ENCODE measurements at regions not wholly inside any gene's neighbourhood (a gene's known extent, or its start where the extent isn't known, plus 50 kb on each side); places are given as distances from the start of the nearest gene placed in this dataset.
A peak's percentile ranks its signal among the peaks of the same experiment; 100 is the strongest.
"Not testable (repeated sequence)": the region's sequence is repeated elsewhere in the genome, so short reads cannot be mapped to it uniquely, and the experiment has no call there.

DNA sequence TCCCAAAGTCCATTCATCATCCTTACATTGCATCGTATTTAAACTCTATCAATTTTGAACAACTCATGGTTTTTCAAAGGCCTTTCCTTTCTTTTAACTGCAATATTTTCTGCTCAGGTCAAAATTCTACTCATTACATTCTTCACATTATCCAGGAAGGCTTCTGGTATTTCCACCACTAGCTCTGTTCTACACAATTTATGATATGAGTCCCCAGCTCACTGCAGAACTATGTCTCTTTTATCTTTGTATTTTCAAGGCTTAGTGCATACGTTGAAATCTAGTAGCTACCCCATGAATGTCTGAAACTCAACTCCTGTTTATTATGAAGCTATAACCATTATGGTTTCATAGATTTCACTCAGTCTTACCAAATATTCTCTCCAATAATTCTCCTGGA, 282.9 kb downstream of the DUSP6 start:
- no peak for DNase-seq (ENCODE audit: low read depth in 2 of 2)

DNA sequence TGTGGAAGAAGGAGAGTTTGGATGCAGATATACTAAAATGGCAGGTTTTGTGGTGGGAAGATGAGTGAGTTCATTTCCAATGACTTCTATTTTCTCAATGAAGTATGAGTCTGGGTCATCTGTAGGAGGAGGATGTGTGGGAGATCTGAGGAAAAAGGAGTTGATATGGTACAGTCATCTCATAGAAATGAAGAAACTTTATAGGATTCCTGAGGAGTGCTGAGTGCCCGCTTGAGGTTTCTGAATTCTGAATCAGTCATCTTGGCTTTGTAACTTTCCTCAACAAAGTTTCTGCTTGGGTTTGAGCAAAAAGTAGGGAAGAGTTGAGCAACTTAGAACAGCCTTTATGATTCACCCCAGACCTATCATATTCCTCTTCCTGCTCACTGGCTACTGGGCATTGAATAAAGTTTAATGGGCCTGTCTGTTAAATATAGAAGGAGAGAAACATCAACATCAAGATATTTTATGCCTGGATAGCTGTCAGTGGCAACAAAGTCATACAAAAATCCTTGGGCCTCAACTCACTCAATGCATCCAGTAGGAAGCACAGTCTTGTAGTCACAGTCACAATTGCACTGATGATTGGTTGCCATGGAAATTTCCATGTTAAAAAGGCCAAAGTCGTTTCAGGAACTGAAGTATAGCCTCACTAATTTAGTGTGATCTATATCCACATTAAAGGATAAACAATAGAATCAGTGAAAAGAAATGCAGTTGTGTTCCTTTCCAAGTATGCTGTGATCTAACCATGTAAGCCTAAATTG, 284.7 kb downstream of the DUSP6 start:
- DNase-seq (ENCODE audit: low read depth in 2 of 2), result no peak

DNA sequence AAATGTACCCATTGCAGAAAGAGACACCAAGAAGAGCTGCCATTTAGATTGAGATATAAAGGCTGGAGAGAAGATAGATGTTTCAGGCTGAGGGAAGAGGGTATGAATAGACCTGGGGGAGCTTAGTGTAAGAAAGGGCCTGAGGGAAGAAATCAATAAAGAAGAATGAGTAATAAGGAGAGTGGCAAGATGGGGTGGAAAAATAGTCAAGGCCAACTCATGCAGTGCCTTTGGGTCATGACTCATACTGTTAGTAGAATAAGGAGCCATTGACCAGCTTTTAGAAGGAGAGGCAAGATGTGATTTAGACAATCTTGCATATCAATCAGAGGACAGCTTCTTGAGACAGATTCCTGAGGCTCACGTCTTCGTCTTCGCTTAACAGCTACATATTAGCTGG, 287.5 kb downstream of the DUSP6 start:
- no peak for DNase-seq (ENCODE audit: low read depth in 2 of 2)

DNA sequence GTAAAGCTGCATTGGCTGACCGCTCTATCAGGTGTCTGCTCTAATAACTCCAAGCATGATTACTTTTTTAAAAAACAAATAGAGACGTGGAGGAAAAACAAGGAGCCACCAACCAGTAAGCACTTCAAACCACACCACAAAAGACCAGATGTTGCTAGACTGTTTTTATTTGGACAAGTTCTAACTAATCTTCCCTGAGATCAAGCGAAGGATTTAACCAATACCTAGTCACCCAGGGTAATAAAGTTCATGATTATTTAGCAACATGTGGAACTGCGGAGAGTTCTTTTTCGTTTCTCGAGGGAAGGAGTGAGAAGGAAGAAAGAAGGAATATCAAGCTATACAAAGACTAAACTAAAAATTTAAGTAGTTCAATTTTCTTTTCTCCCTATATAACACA, 288.1 kb downstream of the DUSP6 start:
- no peak for DNase-seq (ENCODE audit: low read depth in 2 of 2)

DNA sequence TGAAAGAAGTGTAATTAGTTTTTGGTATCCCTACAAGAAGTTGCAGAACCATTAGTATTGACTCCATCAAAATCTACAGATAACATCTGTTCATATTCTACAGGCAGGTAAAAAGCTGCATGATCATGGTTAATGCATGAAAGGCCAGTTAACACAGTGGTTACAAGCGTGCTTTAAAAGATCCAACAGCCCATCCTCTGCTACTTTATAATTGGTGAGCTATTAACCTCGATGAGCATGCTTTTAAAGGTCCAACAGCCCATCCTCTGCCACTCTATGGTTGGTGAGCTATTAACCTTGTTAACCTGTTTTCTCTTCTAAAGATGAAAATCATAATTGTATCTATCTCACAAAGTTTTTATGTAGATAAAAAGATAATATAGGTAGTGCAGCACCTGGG, 289.3 kb downstream of the DUSP6 start:
- DNase-seq (ENCODE audit: low read depth in 2 of 2), result no peak

DNA sequence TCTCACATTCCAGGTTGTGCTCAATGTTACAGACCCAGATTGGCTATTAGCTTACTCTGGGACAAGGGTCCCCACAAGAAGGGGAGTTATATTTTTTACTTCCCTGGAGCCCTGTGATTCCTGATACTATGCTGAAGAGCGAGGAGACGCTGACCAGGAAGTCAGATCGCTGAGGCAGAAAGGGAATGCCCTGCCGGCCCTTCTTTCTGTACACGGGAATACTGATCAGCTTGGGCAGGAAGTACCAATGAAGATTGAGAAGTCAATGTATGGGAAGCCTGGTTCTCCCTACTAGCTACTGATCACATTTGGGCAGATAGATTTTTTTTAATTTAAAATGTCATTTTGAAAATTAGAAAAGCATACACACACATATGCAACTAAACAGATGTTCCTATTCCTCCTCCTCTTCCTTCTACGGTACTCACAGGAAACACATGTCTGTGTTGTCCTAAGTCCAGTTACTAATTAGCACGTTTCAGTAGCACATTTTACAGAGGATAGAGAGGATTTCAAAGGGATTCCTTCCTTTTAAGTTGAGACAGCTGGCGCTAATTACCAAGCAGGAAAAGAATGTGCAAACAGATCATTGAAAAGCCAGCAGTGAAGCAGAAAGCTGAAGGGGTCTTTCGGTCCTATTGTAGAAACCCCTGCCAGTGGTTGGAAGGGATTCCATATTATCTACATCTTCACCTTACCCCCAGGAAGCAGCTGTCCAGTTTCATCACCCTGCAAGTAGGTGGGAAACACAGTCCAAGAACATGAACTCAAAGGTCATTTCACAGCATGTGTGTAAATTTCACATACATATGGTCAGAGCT, 292.4 kb downstream of the DUSP6 start:
- no peak for DNase-seq (ENCODE audit: low read depth in 2 of 2)

DNA sequence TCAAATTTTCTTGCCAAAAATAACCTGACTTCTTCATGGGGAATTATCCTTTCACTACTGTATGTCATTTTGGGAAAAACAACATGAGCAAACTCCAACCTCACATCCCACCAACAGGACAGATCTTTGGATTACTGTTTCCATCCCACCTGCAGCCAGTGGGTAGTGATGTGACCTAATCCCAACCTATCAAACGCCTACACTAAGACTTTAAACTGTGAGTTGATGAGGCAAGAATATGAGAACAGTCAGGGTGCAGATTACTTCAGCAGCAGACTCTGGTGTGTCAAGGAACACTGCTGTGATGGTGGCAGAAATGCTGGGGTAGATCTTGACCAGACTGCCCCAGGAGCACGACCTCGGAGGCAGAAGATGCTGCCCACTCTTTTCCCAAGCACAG, 293.2 kb downstream of the DUSP6 start:
- no peak for DNase-seq (ENCODE audit: low read depth in 2 of 2)

DNA sequence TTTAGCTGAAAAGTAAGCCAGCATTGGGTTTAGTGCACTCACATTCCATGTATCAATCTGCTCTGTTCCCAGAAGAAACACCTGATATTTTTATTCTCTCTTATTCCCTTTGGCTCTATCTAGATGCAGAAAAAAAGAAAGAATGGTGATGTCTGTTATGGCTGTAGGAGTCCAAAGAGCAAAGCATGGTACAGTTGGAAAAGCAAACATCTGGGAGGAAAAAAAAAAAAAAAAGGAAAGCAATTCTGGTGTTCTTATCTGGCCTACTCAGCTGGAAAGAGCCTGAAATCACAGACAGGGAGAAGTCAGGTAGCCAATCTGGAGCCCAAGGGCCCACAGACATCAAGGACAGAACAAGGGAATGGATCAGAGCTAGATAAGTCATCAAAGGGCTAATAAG, 293.9 kb downstream of the DUSP6 start:
- no peak for DNase-seq (ENCODE audit: low read depth in 2 of 2)

DNA sequence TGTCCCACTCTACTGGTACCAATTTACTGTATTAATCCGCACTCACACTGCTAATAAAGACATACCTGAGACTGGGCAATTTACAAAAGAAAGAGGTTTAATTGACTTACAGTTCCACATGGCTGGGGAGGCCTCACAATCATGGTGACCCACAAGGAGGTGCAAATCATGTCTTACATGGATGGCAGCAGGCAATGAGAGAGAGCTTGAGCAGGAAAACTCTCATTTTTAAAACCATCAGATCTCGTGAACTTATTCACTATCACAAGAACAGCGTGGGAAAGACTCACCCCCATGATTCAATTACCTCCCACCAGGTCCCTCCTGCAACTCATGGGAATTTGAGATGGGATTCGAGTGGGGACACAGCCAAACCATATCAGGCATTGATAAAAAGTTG, 298.5 kb downstream of the DUSP6 start:
- not testable (repeated sequence) for DNase-seq (ENCODE audit: low read depth in 2 of 2)

DNA sequence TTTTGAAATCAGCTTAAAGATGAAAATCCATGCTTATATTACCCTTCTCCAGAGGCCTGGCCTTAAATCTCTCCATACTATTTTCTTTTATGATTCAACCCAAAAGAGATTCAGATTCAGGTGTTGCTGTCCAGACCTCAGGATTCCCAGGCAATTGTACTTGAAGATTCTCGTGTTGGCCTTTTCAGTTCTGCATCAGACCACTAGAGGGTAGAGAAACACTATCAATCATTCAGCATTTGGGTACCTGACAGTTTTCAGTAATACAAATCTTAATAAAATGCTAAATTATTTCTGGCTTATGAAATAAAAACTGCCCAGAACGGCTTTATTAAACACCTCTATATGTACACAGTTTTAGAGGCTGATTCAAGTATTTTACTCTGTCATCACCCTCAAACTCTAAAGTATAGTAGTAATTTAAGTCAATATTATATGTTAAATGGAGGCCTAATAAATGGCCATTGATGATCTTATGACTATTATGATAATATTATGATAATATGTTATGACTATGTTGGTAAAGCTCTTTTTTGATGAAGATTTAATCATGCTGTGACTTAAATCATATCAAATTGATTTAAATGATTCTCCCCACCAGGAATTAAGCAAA, 301.1 kb downstream of the DUSP6 start:
- DNase-seq (ENCODE audit: low read depth in 2 of 2), result peak; percentile 70 to 85

DNA sequence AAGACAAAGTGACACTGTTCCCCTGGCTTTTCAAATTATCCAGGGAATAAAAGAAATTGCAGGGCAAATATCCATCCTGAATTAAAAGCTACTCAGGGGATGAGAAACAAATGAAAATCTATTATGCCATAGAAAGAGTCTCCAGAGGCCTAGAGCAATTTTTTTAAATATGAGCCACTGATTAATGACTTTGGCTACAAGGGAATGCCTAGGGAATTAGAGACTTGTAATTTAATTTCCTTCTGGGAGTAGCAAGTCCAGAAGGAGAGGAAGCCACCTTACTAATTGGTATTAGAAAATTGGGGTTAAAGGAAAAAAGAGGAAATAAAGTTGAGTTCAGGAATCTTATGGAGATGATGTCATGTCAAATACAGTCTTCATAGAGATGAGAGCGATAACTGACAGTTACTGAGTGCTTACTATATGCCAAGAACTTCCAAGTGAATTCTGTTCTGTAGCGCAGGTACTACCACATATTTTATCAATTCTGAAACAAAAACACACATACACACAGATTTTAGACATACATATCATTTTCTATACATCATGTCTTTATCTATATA, 304.4 kb downstream of the DUSP6 start:
- no peak for DNase-seq (ENCODE audit: low read depth in 2 of 2)

DNA sequence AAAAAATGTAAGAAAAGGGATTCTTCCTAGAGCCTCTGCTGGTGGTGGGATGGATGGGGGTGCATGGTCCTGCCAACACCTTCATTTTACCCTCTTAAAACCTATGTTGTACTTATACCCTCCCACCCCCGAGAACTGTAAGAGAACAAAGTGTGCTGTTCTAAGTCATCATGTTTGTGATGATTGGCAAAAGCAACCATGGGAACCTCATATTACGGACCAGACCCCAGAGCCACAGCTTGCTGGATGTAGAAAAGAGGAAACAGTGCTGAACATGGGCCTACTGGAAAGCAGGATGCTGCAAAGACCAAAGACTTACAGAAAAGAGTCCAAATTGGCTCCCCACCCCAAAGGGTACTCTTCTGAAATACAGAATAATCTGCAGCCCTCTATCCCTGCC, 311.2 kb downstream of the DUSP6 start:
- no peak for DNase-seq (ENCODE audit: low read depth in 2 of 2)

DNA sequence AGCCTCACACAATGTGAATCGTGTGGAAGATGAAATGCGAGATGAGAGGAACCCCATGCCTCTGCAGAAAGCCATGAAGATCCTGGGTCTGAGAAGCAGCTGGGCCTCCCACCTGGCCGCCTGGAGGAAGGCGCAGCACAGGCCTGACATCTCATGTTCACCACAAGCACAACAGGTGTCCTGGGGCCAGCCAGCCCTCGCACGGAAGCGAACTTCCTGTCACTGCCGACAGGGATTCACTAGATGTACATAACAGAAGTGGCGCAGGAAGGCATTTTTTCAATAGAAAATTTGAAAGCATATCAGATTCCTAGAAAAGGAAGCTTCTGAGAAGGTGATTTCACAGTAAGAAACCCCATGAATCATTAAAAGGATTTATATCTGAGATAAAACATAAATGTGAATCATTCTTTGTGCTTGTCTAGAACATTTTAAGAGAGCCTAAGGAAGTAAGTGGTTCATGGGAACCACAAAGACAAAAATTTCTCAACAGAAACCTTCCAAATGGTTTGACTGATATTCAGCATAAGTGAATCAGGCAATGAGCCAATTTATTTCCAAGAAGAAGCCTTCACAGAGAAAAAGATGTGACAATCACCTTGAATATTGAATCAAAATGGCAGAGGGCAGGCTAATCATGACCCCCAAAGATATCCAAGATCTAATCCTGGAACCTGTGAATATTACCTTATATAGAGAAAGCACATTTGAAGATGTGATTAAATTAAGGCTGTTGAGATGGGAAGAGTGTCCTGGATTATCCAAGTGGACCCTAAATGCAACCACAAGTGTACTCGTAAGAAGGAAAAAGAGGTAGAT, 311.9 kb downstream of the DUSP6 start:
- DNase-seq (ENCODE audit: low read depth in 2 of 2), result peak in 1 of 2 donors; percentile 24

DNA sequence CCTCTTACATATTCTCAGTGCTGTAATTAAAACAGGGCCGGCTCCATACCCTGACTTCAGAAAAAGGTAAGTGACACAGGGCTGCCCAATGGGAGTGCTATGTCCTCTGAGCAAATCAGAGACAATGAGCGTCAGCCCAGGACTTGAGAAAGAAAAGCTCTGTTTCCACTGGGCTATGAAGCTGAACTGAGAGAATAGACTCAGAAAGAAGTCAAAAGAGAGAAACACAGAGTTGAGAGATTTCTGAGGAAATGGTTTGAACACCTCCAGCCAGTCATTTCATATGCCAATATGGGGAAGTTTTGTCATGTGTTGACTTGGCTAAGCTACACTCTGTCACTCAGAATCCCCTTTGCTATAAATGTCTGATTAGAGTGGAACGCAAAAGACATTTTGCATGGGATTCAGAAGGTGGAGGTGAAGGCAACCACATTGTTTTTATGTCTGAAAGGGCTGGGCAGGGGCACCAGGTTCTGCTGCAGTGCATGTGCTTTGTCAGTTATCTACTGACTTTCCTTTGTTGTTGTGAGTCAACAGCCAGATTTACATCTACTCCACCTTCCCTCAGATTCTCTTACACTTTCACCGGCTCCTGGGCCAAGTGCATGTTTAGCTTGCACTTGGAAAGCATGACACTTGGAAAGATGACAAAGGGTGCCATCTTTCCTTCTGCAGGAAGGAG, 313.3 kb downstream of the DUSP6 start:
- no peak for DNase-seq (ENCODE audit: low read depth in 2 of 2)

DNA sequence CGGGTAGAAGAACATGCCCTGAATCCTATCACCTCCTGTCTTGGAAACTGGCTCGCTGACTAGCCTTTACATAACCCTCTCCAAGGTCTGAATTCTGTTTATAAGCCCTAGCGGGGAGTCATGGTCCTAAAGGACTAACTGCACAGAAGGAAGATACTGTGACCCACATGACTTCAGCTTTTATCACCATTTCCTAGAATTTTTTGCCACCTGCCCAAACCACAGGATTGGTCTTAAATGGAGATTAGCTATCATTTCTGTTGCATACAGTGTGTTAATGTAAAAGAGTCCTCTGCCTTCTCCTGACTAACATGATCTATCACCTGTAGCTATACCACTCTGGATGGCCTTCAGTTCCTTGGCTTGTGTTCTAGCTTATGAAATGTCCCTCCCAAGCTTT, 319.2 kb downstream of the DUSP6 start:
- no peak for DNase-seq (ENCODE audit: low read depth in 2 of 2)

DNA sequence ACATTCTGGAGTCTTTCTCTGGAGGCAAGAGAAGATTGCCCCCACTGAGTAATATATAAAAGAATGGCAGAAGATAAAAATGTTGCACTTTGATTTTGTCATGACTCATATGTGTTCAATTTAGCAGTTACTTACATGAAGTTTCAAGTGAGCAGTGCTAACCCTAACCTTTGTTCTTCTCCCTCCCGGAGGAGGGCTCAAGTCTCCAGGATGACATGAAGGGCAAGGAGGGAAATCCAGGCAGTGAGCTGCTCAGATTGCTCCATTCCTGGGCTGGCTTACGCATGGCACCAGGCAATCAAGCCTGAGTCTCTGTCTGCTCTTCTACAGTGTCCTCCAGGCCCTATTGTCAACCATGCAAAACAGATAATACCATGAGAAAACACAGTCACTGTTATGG, 322.3 kb downstream of the DUSP6 start:
- DNase-seq (ENCODE audit: low read depth in 2 of 2), result no peak

DNA sequence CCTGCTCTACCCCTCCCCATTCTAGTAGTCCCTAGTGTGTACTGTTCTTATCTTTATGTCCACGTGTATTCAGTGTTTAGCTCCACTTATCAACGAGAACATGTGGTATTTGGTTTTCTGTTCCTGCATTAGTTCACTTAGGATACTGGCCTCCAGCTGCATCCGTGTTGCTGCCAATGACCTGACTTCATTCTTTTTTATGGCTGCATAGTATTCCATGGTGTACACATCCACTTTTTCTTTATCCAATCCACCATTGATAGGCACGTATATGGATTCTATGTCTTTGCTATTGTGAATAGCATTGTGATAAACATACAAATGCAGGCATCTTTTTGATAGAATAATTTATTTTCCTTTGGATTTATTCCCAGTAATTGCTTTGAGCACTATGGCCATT, 327.7 kb downstream of the DUSP6 start:
- no peak for DNase-seq (ENCODE audit: low read depth in 2 of 2)

DNA sequence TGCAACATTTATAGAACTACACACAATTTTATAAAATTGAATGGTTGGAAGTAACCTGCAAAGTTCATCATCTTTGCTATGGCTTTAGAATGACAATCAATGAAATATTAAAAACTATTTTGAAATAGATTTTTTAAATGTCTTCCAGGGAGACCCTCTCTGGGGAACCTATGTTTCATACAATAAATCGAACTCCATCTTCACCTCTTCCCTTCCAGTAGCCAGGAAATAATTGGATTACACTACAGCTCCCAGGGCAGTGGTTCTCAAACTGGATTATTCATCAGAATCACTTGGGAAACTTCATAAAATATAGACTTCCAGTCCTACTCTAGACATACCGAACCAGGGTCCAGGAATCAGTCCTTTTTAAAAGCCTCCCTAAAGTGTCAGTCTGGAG, 328.4 kb downstream of the DUSP6 start:
- DNase-seq (ENCODE audit: low read depth in 2 of 2), result no peak

DNA sequence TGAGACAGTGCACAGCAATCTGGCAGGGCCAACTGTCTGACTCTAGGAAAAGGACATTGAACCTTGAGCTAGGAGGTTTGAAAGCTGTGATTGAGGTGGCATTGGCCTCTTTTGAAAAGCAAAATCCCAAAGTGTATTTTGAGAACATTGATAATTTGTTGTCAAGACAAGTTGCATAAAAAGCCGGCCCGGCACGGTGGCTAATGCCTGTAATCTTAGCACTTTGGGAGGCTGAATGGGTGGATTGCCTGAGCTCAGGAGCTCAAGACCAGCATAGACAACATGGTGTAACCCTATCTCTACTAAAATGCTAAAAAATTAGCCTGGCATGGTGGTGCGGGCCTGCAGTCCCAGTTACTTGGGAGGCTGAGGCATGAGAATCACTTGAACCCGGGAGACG, 331.6 kb downstream of the DUSP6 start:
- DNase-seq (ENCODE audit: low read depth in 2 of 2), result no peak

DNA sequence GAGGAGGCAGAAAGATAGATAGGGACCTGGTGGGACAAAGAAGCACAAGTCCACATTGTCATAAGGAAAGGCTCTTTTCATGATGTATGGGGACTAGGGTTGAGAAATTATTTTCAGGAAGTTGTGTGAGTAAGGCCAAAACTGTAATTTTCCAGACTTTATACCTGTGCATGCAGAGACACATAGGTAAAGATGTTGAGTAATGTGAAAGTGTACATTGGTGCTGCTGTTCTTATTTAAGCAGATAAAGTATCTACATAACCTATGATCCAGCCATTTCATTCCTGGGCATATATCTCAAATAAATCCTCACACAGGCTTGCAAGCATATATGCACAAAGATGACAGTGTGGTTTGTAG, 332.2 kb downstream of the DUSP6 start:
- DNase-seq (ENCODE audit: low read depth in 2 of 2), result no peak
